CD4-positive, CD25-positive, alpha-beta regulatory T cell (primary cell): ENCODE measurements at regions not wholly inside any gene's neighbourhood (a gene's known extent, or its start where the extent isn't known, plus 50 kb on each side); places are given as distances from the start of the nearest gene placed in this dataset.

Experiments
- ATAC-seq, 2 donors: fragments of 150-1000 bp; cut with Tn5 transposase; one replicate each; pipeline ENCODE4 v1.10.0; 2021; ENCODE audit warnings: low read depth in 2 of 2, moderate number of reproducible peaks in 2 of 2, moderate library complexity in 1 of 2
- DNase-seq, 3 donors: peaks; one replicate each; pipeline versions ENCODE4 v3.0.0 to v3.0.0-alpha.2; 2012 to 2022; ENCODE audit warnings: mixed read lengths in 1 of 3
- H3K27ac ChIP-seq: one replicate; pipeline ENCODE4 v1.7.0; 2013; ENCODE audit warnings: mild to moderate bottlenecking, low read length; ENCODE audit not compliant: insufficient read depth, poor library complexity, severe bottlenecking
- H3K27me3 ChIP-seq: one replicate; pipeline ENCODE4 v1.7.0; 2013; ENCODE audit warnings: low read length; ENCODE audit not compliant: control insufficient read depth, insufficient read depth
- H3K36me3 ChIP-seq: one replicate; pipeline ENCODE4 v1.7.0; 2013; ENCODE audit warnings: mild to moderate bottlenecking, low read length, moderate library complexity; ENCODE audit not compliant: control insufficient read depth, insufficient read depth
- H3K4me1 ChIP-seq: 2 replicates; pipeline ENCODE4 v1.7.0; 2013; ENCODE audit warnings: mild to moderate bottlenecking, low read length; ENCODE audit not compliant: insufficient read depth, control insufficient read depth, poor library complexity, severe bottlenecking
- H3K4me3 ChIP-seq: one replicate; pipeline ENCODE4 v1.7.0; 2013; ENCODE audit warnings: low read depth, mild to moderate bottlenecking, low read length, moderate library complexity
- H3K9me3 ChIP-seq, 2 experiments: 1 replicate in 1 of 2; 2 replicates in 1 of 2; pipeline ENCODE4 v1.7.0; 2013; ENCODE audit warnings: low read length in 2 of 2, mild to moderate bottlenecking in 1 of 2, moderate library complexity in 1 of 2; ENCODE audit not compliant: control insufficient read depth in 2 of 2
- H3K27ac Mint-ChIP-seq, 3 donors: one replicate each; pipeline ENCODE4 v1.8.0; 2020 to 2022; ENCODE audit warnings: mild to moderate bottlenecking in 3 of 3, mixed read lengths in 3 of 3, moderate library complexity in 2 of 3
- H3K27me3 Mint-ChIP-seq: one replicate; pipeline ENCODE4 v1.8.0; 2022; ENCODE audit warnings: mild to moderate bottlenecking, mixed read lengths
- H3K36me3 Mint-ChIP-seq: one replicate; pipeline ENCODE4 v1.8.0; 2020; ENCODE audit warnings: mixed read lengths
- H3K4me1 Mint-ChIP-seq, 4 donors: one replicate each; pipeline ENCODE4 v1.8.0; 2020 to 2022; ENCODE audit warnings: mixed read lengths in 4 of 4, mild to moderate bottlenecking in 1 of 4
- H3K4me3 Mint-ChIP-seq, 4 donors: one replicate each; pipeline ENCODE4 v1.8.0; 2020 to 2022; ENCODE audit warnings: mild to moderate bottlenecking in 4 of 4, mixed read lengths in 4 of 4, moderate library complexity in 3 of 4
- H3K9me3 Mint-ChIP-seq, 7 donors: one replicate each; pipeline ENCODE4 v1.8.0; 2020 to 2022; ENCODE audit warnings: mixed read lengths in 7 of 7, mild to moderate bottlenecking in 3 of 7, moderate library complexity in 2 of 7

GRCh38 chr1:22287946-22288520, 145.1 kb upstream of the WNT4 start:
- H3K4me3 ChIP-seq, result no peak overlapping the region
- no peak overlapping the region for H3K27ac ChIP-seq
- Mint-ChIP-seq H3K27ac (peak overlapping the region in 1 of 3 donors; percentile 60), H3K4me3 (no peak overlapping the region), H3K9me3 (no peaks in the 10 kb centered on the region), H3K4me1 (no peaks in the 10 kb centered on the region), H3K36me3 (no peaks in the 10 kb centered on the region), H3K27me3 (peaks cover 20% of the 10 kb centered on the region)
- no peaks in the 10 kb centered on the region for H3K36me3 ChIP-seq
- DNase-seq, result no peak
- no peak for ATAC-seq
- H3K9me3 ChIP-seq, result no peaks in the 10 kb centered on the region
- no peaks in the 10 kb centered on the region for H3K4me1 ChIP-seq
- peaks cover 2% of the 10 kb centered on the region for H3K27me3 ChIP-seq

- Mint-ChIP-seq H3K4me3 (no peak overlapping the region), H3K9me3 (no peaks in the 10 kb centered on the region), H3K27me3 (peaks cover 22% of the 10 kb centered on the region), H3K4me1 (no peaks in the 10 kb centered on the region), H3K36me3 (no peaks in the 10 kb centered on the region), H3K27ac (no peak overlapping the region)
- Histone ChIP-seq H3K4me1 (no peaks in the 10 kb centered on the region), H3K27me3 (peaks cover 2% of the 10 kb centered on the region), H3K9me3 (no peaks in the 10 kb centered on the region), H3K36me3 (no peaks in the 10 kb centered on the region), H3K27ac (no peak overlapping the region), H3K4me3 (no peak overlapping the region)
- ATAC-seq (no peak), DNase-seq (no peak)
These were observed 145.8 kb upstream of the WNT4 start for GRCh38 chr1:22288593-22289241.

DNA sequence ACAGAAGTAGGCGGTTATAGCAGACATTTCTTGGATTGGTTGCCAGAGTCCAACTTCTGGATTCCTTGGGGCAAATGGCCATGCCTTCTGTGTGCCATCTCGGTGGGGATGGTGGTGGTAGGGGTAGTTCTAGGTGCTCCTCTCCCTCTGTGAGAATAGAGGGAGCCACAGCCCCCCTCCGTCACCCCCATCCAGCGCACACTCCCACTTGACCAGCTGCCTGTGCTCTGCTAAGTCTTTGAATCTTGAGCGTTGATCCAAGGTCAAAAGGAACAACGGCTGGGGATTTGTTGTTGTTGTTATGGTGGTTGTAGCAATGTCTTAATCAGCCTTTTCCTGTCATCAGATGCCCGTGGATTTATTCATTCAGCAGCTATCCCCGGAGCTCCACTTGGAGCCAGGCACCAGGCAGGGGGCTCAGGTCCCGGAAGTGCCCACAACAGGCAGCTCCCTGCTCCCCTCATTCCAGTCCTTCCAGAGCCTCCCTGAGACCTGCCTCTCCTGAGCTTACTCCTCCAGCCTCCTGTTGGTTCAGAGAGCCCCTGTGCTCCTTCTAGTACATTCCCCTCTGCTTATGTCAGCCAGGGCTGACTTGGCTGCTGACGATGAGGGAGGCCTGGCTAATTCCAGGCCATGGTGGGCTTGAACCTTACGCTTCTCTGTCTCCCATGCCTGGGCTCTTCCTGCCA, 146.6 kb upstream of the WNT4 start:
- Mint-ChIP-seq H3K27ac (no peak overlapping the region), H3K4me3 (no peak overlapping the region), H3K9me3 (peaks cover 0 to 1% (median 0%) of the 10 kb centered on the region in 7 donors), H3K4me1 (no peaks in the 10 kb centered on the region), H3K27me3 (peaks cover 27% of the 10 kb centered on the region), H3K36me3 (no peaks in the 10 kb centered on the region)
- H3K9me3 ChIP-seq, result no peaks in the 10 kb centered on the region
- no peaks in the 10 kb centered on the region for H3K36me3 ChIP-seq
- DNase-seq (no peak), ATAC-seq (no peak)
- no peak overlapping the region for H3K4me3 ChIP-seq
- no peak overlapping the region for H3K27ac ChIP-seq
- H3K27me3 ChIP-seq, result peaks cover 2% of the 10 kb centered on the region
- no peaks in the 10 kb centered on the region for H3K4me1 ChIP-seq

DNA sequence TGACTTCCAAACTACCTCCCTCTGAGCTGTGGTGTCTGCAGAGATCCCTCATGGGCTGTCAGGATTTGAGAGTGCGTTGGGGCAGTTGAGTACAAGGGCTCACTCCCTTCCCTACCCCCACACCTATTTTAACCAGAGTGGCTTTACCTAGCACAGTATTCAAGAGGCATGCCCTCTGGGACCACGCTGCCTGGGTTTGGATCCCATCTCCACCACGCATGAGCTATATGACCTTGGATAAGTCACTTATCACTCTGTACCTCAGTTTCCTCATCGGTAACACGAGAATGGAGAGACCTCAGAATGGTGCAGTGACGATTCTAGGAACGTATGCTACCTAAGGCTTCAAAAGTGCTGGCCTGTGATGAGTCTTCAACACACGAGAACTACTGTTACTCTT, 147.3 kb upstream of the WNT4 start:
- Mint-ChIP-seq H3K4me1 (no peaks in the 10 kb centered on the region), H3K4me3 (no peak overlapping the region), H3K27ac (no peak overlapping the region), H3K9me3 (peaks cover 0 to 1% (median 0%) of the 10 kb centered on the region in 7 donors), H3K36me3 (no peaks in the 10 kb centered on the region), H3K27me3 (peaks cover 31% of the 10 kb centered on the region)
- peaks cover 2% of the 10 kb centered on the region for H3K27me3 ChIP-seq
- no peak overlapping the region for H3K4me3 ChIP-seq
- no peaks in the 10 kb centered on the region for H3K9me3 ChIP-seq
- no peak overlapping the region for H3K27ac ChIP-seq
- H3K4me1 ChIP-seq, result no peaks in the 10 kb centered on the region
- H3K36me3 ChIP-seq, result no peaks in the 10 kb centered on the region
- DNase-seq (no peak), ATAC-seq (no peak)

DNA sequence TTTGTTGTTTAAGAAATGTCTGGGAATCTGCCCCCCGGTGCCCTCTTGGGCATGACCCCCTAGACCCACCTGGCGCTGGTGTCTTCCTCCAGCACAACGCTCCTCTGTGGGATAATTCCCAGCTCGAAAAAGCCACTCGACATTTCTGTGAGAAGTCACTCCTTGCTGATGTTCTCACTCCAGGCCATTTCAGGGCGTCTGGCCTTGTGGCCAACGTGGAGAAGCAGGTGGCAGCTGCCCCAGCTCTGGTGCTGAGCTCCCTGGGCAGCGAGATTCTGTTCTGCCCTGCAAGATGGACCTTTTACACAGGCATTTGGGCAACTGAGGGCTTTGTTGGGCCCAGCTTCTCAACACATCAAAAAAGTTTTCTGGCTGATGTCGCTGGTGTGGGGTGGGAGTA, 147.7 kb upstream of the WNT4 start:
- Mint-ChIP-seq H3K4me3 (no peak overlapping the region), H3K4me1 (no peaks in the 10 kb centered on the region), H3K9me3 (peaks cover 0 to 1% (median 0%) of the 10 kb centered on the region in 7 donors), H3K27me3 (peaks cover 31% of the 10 kb centered on the region), H3K36me3 (no peaks in the 10 kb centered on the region), H3K27ac (no peak overlapping the region)
- peaks cover 2% of the 10 kb centered on the region for H3K27me3 ChIP-seq
- ATAC-seq, result no peak
- no peak overlapping the region for H3K4me3 ChIP-seq
- H3K36me3 ChIP-seq, result no peaks in the 10 kb centered on the region
- no peak overlapping the region for H3K27ac ChIP-seq
- DNase-seq, result no peak
- no peaks in the 10 kb centered on the region for H3K9me3 ChIP-seq
- no peaks in the 10 kb centered on the region for H3K4me1 ChIP-seq

DNA sequence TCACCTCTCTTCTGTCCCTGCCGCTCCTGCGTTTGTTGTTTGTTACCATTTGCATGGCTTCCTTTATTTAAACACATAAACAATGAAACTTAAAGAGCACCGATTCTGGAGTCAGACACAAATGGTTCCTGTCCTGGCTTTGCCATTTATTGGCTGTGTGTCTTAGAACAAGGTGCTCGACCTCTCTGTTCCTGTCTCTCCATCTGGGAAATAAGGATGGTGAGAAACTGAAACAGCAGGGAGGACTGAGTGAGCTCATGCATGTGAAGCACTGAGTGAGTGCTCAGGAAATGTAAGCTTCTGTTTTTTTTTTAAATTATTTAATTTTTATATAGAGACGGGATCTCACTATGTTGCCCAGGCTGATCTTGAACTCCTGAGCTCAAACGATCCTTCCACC, 148.2 kb upstream of the WNT4 start:
- H3K4me3 ChIP-seq, result no peak overlapping the region
- H3K27ac ChIP-seq, result no peak overlapping the region
- H3K27me3 Mint-ChIP-seq, result peaks cover 34% of the 10 kb centered on the region
- H3K4me1 ChIP-seq, result no peaks in the 10 kb centered on the region
- ATAC-seq (no peak), DNase-seq (no peak)
- H3K4me3 Mint-ChIP-seq, result no peak overlapping the region
- no peaks in the 10 kb centered on the region for H3K36me3 ChIP-seq
- H3K27ac Mint-ChIP-seq, result no peak overlapping the region
- H3K9me3 ChIP-seq, result no peaks in the 10 kb centered on the region
- H3K4me1 Mint-ChIP-seq, result no peaks in the 10 kb centered on the region
- H3K9me3 Mint-ChIP-seq, result peaks cover 0 to 1% (median 0%) of the 10 kb centered on the region in 7 donors
- H3K27me3 ChIP-seq, result peaks cover 2% of the 10 kb centered on the region
- no peaks in the 10 kb centered on the region for H3K36me3 Mint-ChIP-seq

DNA sequence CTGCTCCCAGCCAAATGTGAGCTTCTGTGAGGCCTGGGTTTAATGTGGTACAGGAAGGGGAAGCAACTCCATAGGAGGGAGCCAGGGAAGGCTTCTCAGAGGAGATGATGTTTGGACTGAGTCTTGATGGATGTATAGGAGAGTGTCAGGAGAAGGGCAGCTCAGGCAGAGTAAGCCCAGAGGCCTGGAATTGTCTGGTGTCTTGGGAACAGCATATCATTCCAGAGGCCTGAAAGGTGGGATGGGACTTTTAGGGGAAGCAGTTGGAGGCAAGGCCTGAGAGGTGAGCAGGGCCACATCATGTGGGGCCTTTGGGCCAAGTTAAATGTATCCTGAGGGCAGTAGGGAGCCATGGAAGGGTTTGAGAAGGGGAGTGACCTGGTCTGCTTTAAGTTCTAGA, 148.6 kb upstream of the WNT4 start:
- Histone ChIP-seq H3K4me3 (no peak overlapping the region), H3K36me3 (no peaks in the 10 kb centered on the region), H3K27me3 (peaks cover 6% of the 10 kb centered on the region), H3K27ac (no peak overlapping the region), H3K9me3 (no peaks in the 10 kb centered on the region), H3K4me1 (no peaks in the 10 kb centered on the region)
- DNase-seq (no peak), ATAC-seq (no peak)
- Mint-ChIP-seq H3K4me3 (no peak overlapping the region), H3K9me3 (peaks cover 0 to 3% (median 0%) of the 10 kb centered on the region in 7 donors), H3K36me3 (no peaks in the 10 kb centered on the region), H3K4me1 (no peaks in the 10 kb centered on the region), H3K27ac (peak overlapping the region in 1 of 3 donors; percentile 20), H3K27me3 (peaks cover 37% of the 10 kb centered on the region)
